GM19351 (cell line): ENCODE measurements at regions not wholly inside any gene's neighbourhood (a gene's known extent, or its start where the extent isn't known, plus 50 kb on each side); places are given as distances from the start of the nearest gene placed in this dataset.

Experiments
- ATAC-seq: cut with Tn5 transposase; IDR thresholded peaks from one replicate; pipeline ENCODE4 v1.9.1; 2021; ENCODE audit warnings: mild to moderate bottlenecking, moderate library complexity; ENCODE audit not compliant: unreplicated experiment

- no peak for ATAC-seq
These were observed 50.2 kb upstream of the CCND2 start for GRCh38 chr12:4223273-4223845.

DNA sequence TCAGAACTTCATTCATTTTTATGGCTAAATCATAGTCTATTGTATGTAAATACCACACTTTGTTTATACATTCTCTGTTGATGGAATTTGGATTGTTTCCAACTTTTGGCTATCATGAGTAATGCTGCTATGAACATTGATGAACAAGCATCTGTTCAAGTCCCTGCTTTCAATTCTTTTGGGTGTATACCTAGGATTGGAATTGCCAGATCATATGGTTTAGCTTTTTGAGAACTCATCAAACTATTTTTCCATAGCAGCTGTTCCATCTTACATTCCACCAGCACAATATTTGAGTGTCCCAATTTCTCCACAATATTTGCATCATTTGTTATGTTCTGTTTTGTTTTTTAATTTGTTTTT lies 52.3 kb upstream of the CCND2 start:
- no peak for ATAC-seq

DNA sequence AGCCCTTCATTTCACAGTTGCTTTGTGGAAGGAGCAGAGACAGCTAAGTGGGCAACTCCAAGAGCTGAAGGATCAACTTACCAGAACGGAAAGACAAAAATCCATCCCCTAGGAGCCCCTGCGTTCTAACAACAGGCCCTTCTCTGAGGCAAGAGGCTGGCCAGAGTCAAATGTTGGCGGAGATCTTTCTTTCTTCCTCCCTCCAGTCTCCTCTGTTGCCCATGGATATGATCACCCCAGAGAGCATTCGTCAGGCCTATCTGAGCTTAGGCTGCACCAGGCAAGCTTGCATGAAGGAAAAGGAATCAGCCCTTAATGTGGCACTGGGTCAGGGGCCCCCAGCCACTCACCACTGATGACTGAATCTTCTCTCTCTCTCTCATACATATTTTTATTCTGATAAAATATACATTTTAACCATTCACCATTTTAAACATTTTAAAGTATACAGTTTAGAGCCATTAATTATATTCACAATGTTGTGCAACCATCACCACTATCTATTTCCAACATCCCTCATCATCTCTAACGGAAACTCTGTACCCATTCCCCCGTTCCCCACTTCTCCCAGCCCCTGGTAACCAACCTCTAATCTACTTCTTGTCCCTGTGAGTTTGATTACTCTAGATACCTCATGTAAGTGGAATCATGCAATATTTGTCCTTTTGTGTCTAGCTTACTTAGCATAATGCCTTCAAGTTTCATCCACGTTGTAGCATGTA lies 52.9 kb upstream of the CCND2 start:
- ATAC-seq: no peak

DNA sequence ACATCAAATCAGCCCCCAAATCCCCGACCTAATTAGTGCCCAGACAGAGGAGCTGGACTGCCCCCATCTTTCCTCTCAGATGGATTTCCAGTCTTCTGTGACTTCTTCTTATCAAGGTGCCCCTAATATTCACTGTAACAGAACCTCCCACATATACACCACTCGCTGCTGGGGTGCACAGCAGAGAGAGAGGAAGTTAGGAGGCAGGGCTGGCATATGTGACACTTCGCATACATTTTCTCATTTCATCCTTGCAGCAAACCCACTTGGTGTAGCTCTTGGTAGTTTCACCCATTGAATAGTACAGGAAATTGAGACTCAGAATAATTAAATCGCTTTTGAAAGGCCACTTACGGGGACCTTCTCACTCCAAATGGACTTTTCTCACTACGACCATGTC lies 56.5 kb upstream of the CCND2 start:
- ATAC-seq: no peak

- peak; percentile 13 for ATAC-seq
These were observed 57.2 kb upstream of the CCND2 start for GRCh38 chr12:4216187-4216927.

GRCh38 chr12:4215229-4216186 lies 58.1 kb upstream of the CCND2 start:
- ATAC-seq: peak; percentile 72

GRCh38 chr12:4214877-4215228 lies 58.7 kb upstream of the CCND2 start:
- ATAC-seq: peak; percentile 6

DNA sequence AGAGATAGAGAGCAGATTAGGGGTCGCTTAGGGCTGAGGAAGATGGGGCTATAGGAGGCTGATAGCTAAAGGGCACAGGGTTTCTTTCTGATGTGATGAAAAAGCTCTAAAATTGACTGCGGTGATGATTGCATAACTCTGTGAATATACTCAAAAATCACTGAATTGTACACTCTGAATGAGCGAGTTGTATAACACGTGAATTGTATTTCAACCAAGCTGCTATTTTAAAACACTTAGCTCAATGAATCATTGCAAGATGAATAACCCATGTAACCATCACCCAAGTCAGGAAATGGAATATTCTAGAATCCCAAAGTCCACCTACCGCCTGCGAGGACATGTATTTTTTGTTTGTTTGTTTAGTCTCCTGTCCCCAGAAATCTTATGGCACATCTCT lies 60.1 kb upstream of the CCND2 start:
- no peak for ATAC-seq

DNA sequence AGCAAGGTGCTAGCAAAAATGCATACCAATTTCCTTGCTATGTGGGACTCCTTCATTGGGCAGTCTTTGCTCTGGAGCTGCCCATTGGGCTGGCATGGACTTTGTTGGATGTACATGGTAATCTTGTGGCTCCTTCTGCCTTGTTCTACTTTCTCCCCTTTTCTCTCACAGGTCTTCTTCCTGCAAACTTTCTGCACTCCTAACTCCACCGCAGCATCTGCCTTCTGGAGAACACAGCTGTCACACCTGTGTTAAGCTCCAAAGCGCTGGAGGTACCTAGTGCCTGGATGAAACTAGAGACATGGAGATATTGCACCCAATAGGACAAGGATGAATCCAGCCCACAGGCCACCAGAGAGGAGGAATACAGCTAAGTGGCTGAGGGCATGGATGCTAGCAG lies 60.7 kb upstream of the CCND2 start:
- no peak for ATAC-seq

GRCh38 chr12:4211372-4211771 lies 62.2 kb upstream of the CCND2 start:
- no peak for ATAC-seq

DNA sequence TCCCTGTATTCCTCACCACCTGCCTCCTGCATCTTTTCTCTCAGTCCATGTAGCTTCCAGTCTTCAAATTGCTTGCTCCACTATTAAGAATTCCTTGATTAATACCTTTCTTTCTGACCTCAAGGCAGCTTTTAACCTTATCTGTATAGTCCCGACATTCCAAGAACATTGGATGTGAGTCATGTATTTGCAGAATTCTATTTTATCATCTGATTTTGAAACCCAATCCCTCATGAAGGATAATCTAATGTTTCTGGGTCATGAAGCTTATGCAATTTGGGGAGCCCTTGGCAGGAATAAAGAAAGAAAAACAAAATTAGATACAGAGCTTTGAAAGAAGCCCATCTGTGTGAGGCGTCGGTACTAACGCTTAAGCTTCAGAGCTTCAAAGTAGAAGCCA lies 63.4 kb upstream of the CCND2 start:
- no peak for ATAC-seq

DNA sequence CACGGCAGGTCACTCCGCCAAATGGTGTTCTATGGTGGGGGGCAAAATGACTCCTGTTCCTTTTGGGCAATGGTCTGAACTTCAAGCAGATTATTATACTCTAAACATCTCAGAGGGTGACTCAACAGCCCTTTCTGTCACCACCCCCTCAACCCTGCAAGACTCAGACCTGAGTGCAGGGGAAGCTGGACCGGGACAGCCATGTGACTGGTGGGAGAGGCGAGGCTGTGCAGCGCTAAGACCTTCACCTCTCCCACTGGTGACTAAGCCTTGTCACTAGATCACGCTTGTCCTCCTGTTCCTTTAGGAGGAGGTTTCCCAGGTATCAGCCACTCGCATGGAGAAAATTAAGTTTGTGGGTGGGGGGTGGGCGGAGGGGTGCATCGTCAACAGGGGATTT lies 67.1 kb upstream of the CCND2 start:
- no peak for ATAC-seq

- ATAC-seq: no peak
These were observed 69.7 kb upstream of the CCND2 start for GRCh38 chr12:4203772-4204376.

GRCh38 chr12:4202918-4203317 lies 70.6 kb upstream of the CCND2 start:
- no peak for ATAC-seq

DNA sequence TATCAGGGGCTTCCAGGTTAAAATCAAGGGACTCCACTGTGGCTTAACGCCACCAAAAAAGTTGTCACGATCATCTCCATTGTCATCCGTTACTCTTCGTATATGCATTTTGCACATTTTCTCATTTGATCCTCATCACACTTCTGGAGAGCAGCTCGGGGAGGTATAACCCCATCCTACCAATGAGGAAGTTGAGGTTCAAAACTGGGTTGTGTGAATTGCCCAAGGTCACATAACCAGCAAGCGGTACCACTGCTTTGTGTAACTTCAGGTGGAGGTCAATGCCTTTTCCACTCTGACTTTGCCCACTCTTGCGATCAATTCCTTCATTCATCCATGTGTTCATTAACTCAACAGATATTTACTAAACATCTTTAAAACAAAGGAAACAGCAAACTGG lies 71.1 kb upstream of the CCND2 start:
- ATAC-seq: no peak

DNA sequence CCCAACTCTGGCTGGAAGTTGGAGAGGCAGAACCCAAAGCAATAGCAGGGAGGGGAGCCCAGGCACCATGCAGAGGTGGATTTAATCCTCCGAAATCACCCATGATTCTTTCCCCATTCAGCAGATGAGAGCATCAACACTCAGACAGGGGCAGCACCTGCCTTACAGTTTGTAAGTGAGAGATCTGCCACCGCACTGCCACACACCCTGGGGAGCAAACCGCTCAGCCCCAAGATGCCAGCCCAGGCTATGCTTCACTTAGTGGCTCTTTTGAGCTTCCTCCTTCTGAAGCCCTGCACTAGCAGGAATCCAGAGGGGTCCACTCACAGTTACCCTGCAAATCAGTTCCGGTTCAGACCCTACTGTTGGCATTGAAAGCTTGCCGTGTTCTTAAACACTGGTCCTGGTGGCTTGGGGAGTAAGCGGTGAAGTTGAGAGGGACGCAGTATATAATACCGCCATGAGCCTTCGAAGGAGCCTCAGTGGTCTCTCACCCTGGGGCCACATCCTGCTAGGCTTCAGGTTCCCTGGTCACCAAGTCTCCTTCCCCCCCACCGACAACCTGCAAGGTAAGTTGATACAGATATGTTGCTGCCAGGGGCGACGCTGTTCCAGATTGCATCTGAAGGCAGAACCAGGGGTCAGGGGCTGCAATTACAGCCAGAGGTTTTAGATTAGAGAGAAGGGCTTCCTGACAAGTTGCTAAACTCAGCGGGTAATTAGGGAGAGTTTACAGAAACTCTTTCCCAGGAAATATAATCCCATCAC lies 72.0 kb upstream of the CCND2 start:
- no peak for ATAC-seq

DNA sequence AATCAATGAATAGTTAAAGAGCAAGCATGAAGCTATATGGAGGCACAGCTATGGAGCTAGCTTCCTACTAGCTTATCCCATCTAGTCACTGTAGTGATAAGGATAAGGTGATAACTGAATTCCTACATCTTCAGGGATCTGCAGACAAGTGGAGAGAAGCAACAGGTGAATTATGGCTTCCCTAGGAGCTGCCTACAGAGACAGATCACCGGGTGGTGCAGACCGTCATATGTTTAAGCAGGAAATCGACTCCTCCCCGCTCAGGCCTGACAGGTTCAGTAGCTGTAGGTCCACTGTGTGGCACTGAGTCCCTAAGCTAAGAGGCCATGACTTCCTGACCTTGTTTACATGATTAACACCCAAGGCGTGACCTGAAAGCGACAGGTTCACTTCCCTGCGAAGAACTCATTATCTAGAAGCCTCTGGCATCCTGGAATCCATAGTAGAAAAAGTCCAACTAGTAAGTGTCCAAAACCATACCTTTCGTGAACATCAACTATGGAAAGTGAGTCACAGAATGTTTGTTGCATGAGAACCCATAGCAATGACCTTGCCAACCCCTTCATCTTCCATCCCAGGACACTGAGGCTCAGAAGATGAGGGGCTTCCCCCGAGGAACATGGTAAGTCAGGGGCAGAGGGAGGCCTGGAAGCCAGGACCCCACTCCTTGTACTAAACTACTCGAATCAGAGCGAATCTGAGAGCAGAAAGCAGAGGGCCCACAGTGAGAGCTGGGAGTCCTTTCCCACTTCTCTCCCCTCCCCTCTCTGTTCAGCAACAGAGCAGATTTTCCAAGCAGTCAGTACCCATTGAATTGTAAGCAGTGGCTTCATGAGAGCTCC lies 75.4 kb upstream of the CCND2 start:
- no peak for ATAC-seq

DNA sequence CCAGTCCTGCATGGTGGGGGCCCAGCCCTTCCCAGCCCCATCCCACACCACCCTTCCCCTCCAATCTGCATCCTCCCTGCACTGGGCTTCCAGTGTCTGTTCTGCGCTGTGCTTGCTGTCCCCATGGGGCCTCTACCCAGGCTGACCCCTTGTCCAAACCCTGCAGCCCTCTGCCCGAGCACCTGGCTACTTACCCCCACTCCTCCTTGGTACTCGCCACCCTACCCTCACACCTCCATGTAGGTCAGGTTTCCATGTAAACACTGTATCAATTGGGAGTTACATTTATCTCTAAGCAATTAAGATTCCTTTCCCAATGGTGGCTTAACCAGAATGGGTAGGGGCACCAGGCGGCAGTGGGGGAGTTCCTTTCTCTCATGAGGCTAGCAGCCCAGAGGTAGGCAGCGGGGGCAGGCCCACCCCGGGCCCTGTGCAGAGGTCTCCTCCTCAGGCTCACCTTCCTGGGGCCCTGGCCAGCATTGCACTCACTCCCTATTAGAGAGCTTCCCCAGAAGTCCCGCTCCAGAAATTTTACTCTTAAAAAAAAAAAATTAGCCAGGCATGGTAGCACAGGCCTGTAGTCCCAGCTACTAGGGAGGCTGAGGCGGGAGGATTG lies 76.6 kb upstream of the CCND2 start:
- ATAC-seq: no peak

- no peak for ATAC-seq
These were observed 78.9 kb upstream of the CCND2 start for GRCh38 chr12:4194668-4195067.
